Gastroesophageal sphincter (tissue), 3 donors: ENCODE measurements at regions not wholly inside any gene's neighbourhood (a gene's known extent, or its start where the extent isn't known, plus 50 kb on each side); places are given as distances from the start of the nearest gene placed in this dataset.

ENCODE experiments used
- CTCF ChIP-seq, 4 experiments: fragments of 200-600 bp in 2 of 4; fragments of 450-650 bp in 2 of 4; sonication (generic) in 1 of 4; IDR thresholded peaks; one replicate each; pipeline ENCODE4 v1.5.1; 2017 to 2019; ENCODE audit warnings: antibody characterized with exemption in 4 of 4, mild to moderate bottlenecking in 2 of 4, moderate library complexity in 2 of 4
- POLR2AphosphoS5 ChIP-seq: sonication (generic); formaldehyde crosslinking; IDR thresholded peaks from one replicate; pipeline ENCODE4 v1.6.1; 2017; ENCODE audit warnings: antibody characterized with exemption

DNA sequence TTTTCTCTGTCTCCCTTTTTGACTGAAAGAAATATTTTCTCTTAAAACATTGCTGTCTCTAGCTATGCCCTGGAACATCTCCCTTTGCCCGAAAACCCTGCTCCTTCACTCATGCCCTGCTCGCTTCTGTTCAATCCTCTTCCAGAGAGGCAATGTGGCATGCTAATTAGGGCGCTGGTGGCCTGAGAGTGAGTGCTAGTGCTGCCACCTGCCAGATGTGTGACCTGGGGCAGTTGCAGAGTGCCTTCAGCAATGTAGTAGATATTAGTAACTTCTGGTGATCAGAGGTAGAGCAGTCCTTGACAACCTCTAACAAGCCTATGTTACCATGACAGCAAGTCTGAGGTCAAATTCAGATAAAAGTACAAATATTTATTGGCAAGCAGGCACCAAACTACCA lies 119.5 kb upstream of the OSMR start:
- TF ChIP-seq CTCF (IDR thresholded peaks at IDR 0.05) (no peak), POLR2AphosphoS5 (no peak)
